GM23338 (cell line): ENCODE measurements at regions not wholly inside any gene's neighbourhood (a gene's known extent, or its start where the extent isn't known, plus 50 kb on each side); places are given as distances from the start of the nearest gene placed in this dataset.

Experiments
- ATAC-seq: fragments of 200-7000 bp; cut with Tn5 transposase; 3 replicates; pipeline ENCODE4 v1.9.1; 2020
- DNase-seq: peaks from one replicate; pipeline ENCODE4 v3.0.0-alpha.2; 2015; ENCODE audit warnings: low spot score
- H2AFZ ChIP-seq: fragments of 200-600 bp; sonication (generic); 2 replicates; pipeline ENCODE4 v1.8.0; 2016; ENCODE audit warnings: antibody characterized with exemption, mild to moderate bottlenecking, moderate library complexity
- H3F3A ChIP-seq: fragments of 200-600 bp; sonication (generic); replicated peaks from 2 replicates; pipeline ENCODE4 v1.8.0; 2017; ENCODE audit warnings: antibody characterized with exemption, mixed run types, low read depth
- H3K27ac ChIP-seq: fragments of 200-600 bp; sonication (generic); 2 replicates; pipeline ENCODE4 v1.6.1; 2016; ENCODE audit warnings: low read depth
- H3K27me3 ChIP-seq: fragments of 200-600 bp; sonication (generic); 2 replicates; pipeline ENCODE4 v1.8.0; 2016; ENCODE audit warnings: mild to moderate bottlenecking, mixed run types, moderate library complexity; ENCODE audit not compliant: insufficient read depth
- H3K36me3 ChIP-seq: fragments of 200-600 bp; sonication (generic); 2 replicates; pipeline ENCODE4 v1.8.0; 2016; ENCODE audit warnings: mild to moderate bottlenecking; ENCODE audit not compliant: insufficient read depth
- H3K4me1 ChIP-seq: fragments of 200-600 bp; sonication (generic); 2 replicates; pipeline ENCODE4 v1.8.0; 2016; ENCODE audit warnings: mild to moderate bottlenecking, moderate library complexity; ENCODE audit not compliant: insufficient read depth
- H3K4me2 ChIP-seq: fragments of 200-600 bp; sonication (generic); 2 replicates; pipeline ENCODE4 v1.7.1; 2017; ENCODE audit warnings: mixed run types
- H3K4me3 ChIP-seq: fragments of 200-600 bp; sonication (generic); 2 replicates; pipeline ENCODE4 v1.6.1; 2016; ENCODE audit warnings: mixed run types
- H3K79me2 ChIP-seq: fragments of 200-600 bp; sonication (generic); replicated peaks from 2 replicates; pipeline ENCODE4 v1.8.0; 2017; ENCODE audit warnings: mild to moderate bottlenecking; ENCODE audit not compliant: insufficient read depth
- H3K9me2 ChIP-seq: fragments of 200-600 bp; sonication (generic); 2 replicates; pipeline ENCODE4 v1.8.0; 2017; ENCODE audit not compliant: insufficient read depth
- H4K20me1 ChIP-seq: fragments of 200-600 bp; sonication (generic); replicated peaks from 2 replicates; pipeline ENCODE4 v1.8.0; 2017; ENCODE audit warnings: mild to moderate bottlenecking; ENCODE audit not compliant: insufficient read depth
- H3K27ac Mint-ChIP-seq: 2 replicates; pipeline ENCODE4 v1.8.0; 2020; ENCODE audit warnings: inconsistent platforms, mild to moderate bottlenecking, moderate library complexity, mixed read lengths
- H3K27me3 Mint-ChIP-seq: 3 replicates; pipeline ENCODE4 v1.8.0; 2022; ENCODE audit warnings: low read depth, mild to moderate bottlenecking, moderate library complexity, mixed read lengths, inconsistent platforms; ENCODE audit not compliant: insufficient read depth, poor library complexity
- H3K36me3 Mint-ChIP-seq: 3 replicates; pipeline ENCODE4 v1.8.0; 2021; ENCODE audit warnings: low read depth, mild to moderate bottlenecking, inconsistent platforms, moderate library complexity, mixed read lengths
- H3K4me1 Mint-ChIP-seq: 3 replicates; pipeline ENCODE4 v1.8.0; 2020; ENCODE audit warnings: mild to moderate bottlenecking, inconsistent platforms, mixed read lengths
- H3K4me3 Mint-ChIP-seq: 3 replicates; pipeline ENCODE4 v1.8.0; 2021; ENCODE audit warnings: moderate library complexity, mild to moderate bottlenecking, inconsistent platforms, mixed read lengths
- H3K9me3 Mint-ChIP-seq: 3 replicates; pipeline ENCODE4 v1.8.0; 2020; ENCODE audit warnings: moderate library complexity, mild to moderate bottlenecking, inconsistent platforms, mixed read lengths
- CREB1 ChIP-seq: fragments of 250-450 bp; sonication (Bioruptor Pico); IDR thresholded peaks from 2 replicates; pipeline ENCODE4 v1.5.0; 2020; ENCODE audit warnings: low read depth, mild to moderate bottlenecking, moderate library complexity
- CTCF ChIP-seq, 2 experiments: fragments of 200-600 bp in 1 of 2; sonication (generic) in 1 of 2; conservative IDR thresholded peaks; 2 replicates each; pipeline versions ENCODE4 v1.5.1 to v1.6.1; 2016 to 2017; ENCODE audit warnings: antibody characterized with exemption in 2 of 2, low read depth in 2 of 2, mild to moderate bottlenecking in 2 of 2, moderate library complexity in 1 of 2
- ETS1 ChIP-seq: IDR thresholded peaks from 2 replicates; pipeline ENCODE4 v1.6.1; 2016; ENCODE audit warnings: antibody characterized with exemption
- EZH2 ChIP-seq: fragments of 200-600 bp; sonication (generic); IDR thresholded peaks from one replicate; pipeline ENCODE4 v1.8.0; 2017; ENCODE audit warnings: antibody characterized with exemption, mild to moderate bottlenecking, low read depth; ENCODE audit not compliant: unreplicated experiment
- EZH2phosphoT487 ChIP-seq: fragments of 200-600 bp; sonication (generic); IDR thresholded peaks from one replicate; pipeline ENCODE4 v1.8.1; 2018; ENCODE audit warnings: antibody characterized with exemption; ENCODE audit not compliant: unreplicated experiment
- JUNB ChIP-seq: IDR thresholded peaks from one replicate; pipeline ENCODE4 v1.6.1; 2016; ENCODE audit warnings: antibody characterized with exemption; ENCODE audit not compliant: unreplicated experiment
- NANOG ChIP-seq: IDR thresholded peaks from 2 replicates; pipeline ENCODE4 v1.6.1; 2016; ENCODE audit warnings: antibody characterized with exemption, borderline replicate concordance
- POLR2AphosphoS5 ChIP-seq: IDR thresholded peaks from 2 replicates; pipeline ENCODE4 v1.6.1; 2016; ENCODE audit warnings: antibody characterized with exemption, low read depth
- REST ChIP-seq: IDR thresholded peaks from one replicate; pipeline ENCODE4 v1.6.1; 2018; ENCODE audit warnings: antibody characterized with exemption; ENCODE audit not compliant: unreplicated experiment
- STAT1 ChIP-seq: IDR thresholded peaks from one replicate; pipeline ENCODE4 v1.6.1; 2016; ENCODE audit warnings: antibody characterized with exemption; ENCODE audit not compliant: unreplicated experiment
- ZNF114 ChIP-seq: fragments of 250-450 bp; sonication (Bioruptor Pico); IDR thresholded peaks from 2 replicates; pipeline ENCODE4 v1.5.0; 2020; ENCODE audit warnings: mild to moderate bottlenecking, moderate library complexity
- ZNF331 ChIP-seq: fragments of 250-450 bp; sonication (Bioruptor Pico); IDR thresholded peaks from 2 replicates; pipeline ENCODE4 v1.5.0; 2020; ENCODE audit warnings: low read depth, mild to moderate bottlenecking, moderate library complexity
- ZNF462 ChIP-seq: fragments of 250-450 bp; sonication (Bioruptor Pico); IDR thresholded peaks from 2 replicates; pipeline ENCODE4 v1.5.0; 2020; ENCODE audit warnings: mild to moderate bottlenecking, moderate library complexity

- H3F3A ChIP-seq: no peaks in the 10 kb centered on the region
- no peaks in the 10 kb centered on the region for H3K79me2 ChIP-seq
- H4K20me1 ChIP-seq: no peaks in the 10 kb centered on the region
- H3K4me2 ChIP-seq: no peak overlapping the region
- H3K27me3 ChIP-seq: no peaks in the 10 kb centered on the region
- no peaks in the 10 kb centered on the region for H3K36me3 ChIP-seq
- no peak overlapping the region for H3K27ac Mint-ChIP-seq
- no peaks in the 10 kb centered on the region for H3K4me1 ChIP-seq
- H3K4me3 Mint-ChIP-seq: no peak overlapping the region
- ATAC-seq (no peak), DNase-seq (no peak)
- H3K4me1 Mint-ChIP-seq: no peaks in the 10 kb centered on the region; the same call in 2 of the 3 replicates
- no peak overlapping the region for H3K27ac ChIP-seq
- no peak for TF ChIP-seq EZH2
- no peak for TF ChIP-seq ZNF114 (CRISPR knock-in tag)
- TF ChIP-seq CTCF (conservative IDR thresholded peaks at IDR 0.05; ENCODE audit: low read depth in 2 of 2): no peak
- TF ChIP-seq POLR2AphosphoS5: no peak
- TF ChIP-seq REST: no peak
- no peak for TF ChIP-seq ZNF462 (CRISPR knock-in tag)
- no peak for TF ChIP-seq EZH2phosphoT487
- no peak for TF ChIP-seq STAT1
- TF ChIP-seq ETS1: no peak
- TF ChIP-seq NANOG: no peak
- no peak for TF ChIP-seq CREB1 (CRISPR knock-in tag)
- TF ChIP-seq JUNB: no peak
- no peak for TF ChIP-seq ZNF331
- H3K27me3 Mint-ChIP-seq: no peaks in the 10 kb centered on the region
- H3K9me2 ChIP-seq: no peaks in the 10 kb centered on the region
- no peak overlapping the region for H2AFZ ChIP-seq
- H3K36me3 Mint-ChIP-seq: no peaks in the 10 kb centered on the region
- no peaks in the 10 kb centered on the region; the same call in 2 of the 3 replicates for H3K9me3 Mint-ChIP-seq
- no peak overlapping the region for H3K4me3 ChIP-seq
Measured at GRCh38 chr10:52533986-52534385, 219.9 kb downstream of the DKK1 start.
